ENCODE measurements at regions not wholly inside any gene's neighbourhood (a gene's known extent, or its start where the extent isn't known, plus 50 kb on each side); places are given as distances from the start of the nearest gene placed in this dataset.

- DNase-seq: no peak
Observed at GRCh38 chr5:168226012-168226411, 65.4 kb upstream of the WWC1 start.

GRCh38 chr5:168227001-168227400 lies 64.4 kb upstream of the WWC1 start:
- DNase-seq: no peak

DNA sequence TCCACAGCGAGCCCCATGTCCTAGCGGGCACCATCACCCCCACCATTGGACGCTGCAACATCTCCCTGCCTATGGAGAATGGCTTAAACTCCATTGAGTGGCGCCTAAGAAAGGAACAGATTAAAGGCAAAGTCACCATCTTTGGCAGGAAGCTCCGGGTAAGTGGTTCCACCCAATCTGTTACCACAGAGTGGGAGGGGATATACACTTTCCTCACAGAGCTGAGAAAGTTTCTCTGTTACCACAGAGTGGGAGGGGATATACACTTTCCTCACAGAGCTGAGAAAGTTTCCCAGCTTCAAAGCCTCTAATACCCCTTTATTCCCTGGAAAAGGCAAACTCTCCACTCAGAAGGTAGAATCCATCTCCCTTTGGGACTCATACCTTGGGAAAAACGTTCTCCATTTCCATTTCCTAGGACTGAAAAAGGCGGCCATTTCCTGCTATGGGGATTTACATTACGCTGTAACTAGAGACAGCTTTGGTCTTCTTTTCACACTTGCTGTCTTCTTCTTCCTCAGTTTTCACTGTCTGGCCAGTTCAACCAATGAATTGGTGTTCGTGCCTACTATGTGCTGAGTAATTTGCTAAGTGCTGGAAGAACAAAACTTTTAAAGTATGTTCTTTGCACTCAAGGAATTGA lies 63.4 kb upstream of the WWC1 start:
- DNase-seq: no peak

DNA sequence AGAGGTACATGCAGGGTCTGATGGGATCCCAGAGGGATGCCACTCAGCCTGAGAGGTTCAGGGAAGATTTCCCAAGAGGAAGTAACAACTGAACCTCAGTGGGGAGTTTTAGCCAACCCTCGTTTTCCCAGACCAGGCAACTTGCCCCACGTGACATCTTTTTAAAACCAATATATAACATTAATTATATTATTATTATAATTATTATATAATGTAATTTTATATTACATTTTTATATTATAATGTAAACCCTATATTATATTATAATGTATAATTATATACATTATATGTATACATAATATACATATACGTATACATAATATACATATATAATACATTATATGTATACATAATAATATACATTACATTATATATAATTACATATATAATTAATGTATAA lies 62.8 kb upstream of the WWC1 start:
- no peak for DNase-seq

GRCh38 chr5:168234133-168234532 lies 57.3 kb upstream of the WWC1 start:
- DNase-seq: no peak

- DNase-seq: no peak
Observed at GRCh38 chr5:168238463-168238862, 53.0 kb upstream of the WWC1 start.

DNA sequence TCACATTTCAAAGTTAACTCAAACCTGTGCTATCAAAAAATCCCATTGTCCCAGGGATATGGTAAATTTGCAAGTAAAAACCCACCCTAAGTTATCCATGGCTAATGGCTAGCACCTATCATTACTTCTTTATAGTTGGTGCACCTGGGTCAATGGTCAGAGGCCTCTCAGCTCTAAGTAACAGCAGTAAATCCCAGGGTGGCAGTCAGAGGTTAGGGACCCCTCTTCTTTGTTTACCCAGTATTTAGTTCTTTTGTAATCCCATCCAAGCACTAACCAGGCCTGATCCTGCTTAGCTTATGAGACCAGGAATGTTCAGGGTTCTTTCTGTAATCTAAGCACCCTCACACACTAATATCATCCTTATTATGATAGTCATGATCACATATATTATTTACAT lies 52.1 kb upstream of the WWC1 start:
- no peak for DNase-seq
